ENCODE measurements at regions not wholly inside any gene's neighbourhood (a gene's known extent, or its start where the extent isn't known, plus 50 kb on each side); places are given as distances from the start of the nearest gene placed in this dataset.

DNA sequence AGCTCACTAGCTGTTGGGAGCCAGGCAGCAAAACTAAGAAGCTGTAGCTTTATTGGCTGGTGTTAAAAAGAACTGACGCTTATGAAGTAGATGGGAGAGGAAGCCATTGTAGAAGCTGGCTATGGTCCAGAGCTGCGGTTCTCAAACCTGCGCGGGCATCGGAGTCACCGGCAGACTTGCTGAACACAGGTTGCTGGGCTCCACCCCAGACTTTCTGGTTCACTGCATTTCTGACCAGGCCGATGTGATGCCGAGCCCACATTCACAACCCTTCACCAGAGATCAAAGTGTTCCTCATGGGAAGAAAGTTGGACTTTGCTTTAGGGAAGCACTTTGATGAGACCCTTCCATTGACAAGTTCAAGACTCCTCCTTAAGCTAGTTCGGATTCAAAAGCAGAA, 231.6 kb downstream of the QKI start:
- TF ChIP-seq, protein P1, sequence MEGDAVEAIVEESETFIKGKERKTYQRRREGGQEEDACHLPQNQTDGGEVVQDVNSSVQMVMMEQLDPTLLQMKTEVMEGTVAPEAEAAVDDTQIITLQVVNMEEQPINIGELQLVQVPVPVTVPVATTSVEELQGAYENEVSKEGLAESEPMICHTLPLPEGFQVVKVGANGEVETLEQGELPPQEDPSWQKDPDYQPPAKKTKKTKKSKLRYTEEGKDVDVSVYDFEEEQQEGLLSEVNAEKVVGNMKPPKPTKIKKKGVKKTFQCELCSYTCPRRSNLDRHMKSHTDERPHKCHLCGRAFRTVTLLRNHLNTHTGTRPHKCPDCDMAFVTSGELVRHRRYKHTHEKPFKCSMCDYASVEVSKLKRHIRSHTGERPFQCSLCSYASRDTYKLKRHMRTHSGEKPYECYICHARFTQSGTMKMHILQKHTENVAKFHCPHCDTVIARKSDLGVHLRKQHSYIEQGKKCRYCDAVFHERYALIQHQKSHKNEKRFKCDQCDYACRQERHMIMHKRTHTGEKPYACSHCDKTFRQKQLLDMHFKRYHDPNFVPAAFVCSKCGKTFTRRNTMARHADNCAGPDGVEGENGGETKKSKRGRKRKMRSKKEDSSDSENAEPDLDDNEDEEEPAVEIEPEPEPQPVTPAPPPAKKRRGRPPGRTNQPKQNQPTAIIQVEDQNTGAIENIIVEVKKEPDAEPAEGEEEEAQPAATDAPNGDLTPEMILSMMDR (IDR thresholded peaks at IDR 0.05), result no peak
- TF ChIP-seq POLR2A (IDR thresholded peaks at IDR 0.05) (no peak), EP300 (IDR thresholded peaks at IDR 0.05) (no peak)

Measured in tibial nerve (tissue), 4 donors.